Activated naive CD8-positive, alpha-beta T cell treated with anti-CD3 and anti-CD28 coated beads, Interleukin-2, amount 50 U/mL, for 24 hours (primary cell): ENCODE measurements at regions not wholly inside any gene's neighbourhood (a gene's known extent, or its start where the extent isn't known, plus 50 kb on each side); places are given as distances from the start of the nearest gene placed in this dataset.

Experiments used
- ATAC-seq: fragments of 150-1000 bp; cut with Tn5 transposase; one replicate; pipeline ENCODE4 v1.10.0; 2021
- DNase-seq: peaks from one replicate; pipeline ENCODE4 v3.0.0; 2021
- H3K27ac Mint-ChIP-seq: one replicate; pipeline ENCODE4 v1.8.0; 2021; ENCODE audit warnings: mild to moderate bottlenecking, mixed read lengths
- H3K27me3 Mint-ChIP-seq: one replicate; pipeline ENCODE4 v1.8.0; 2021; ENCODE audit warnings: mixed read lengths
- H3K36me3 Mint-ChIP-seq: one replicate; pipeline ENCODE4 v1.8.0; 2021; ENCODE audit warnings: low read depth, mixed read lengths
- H3K4me1 Mint-ChIP-seq: one replicate; pipeline ENCODE4 v1.8.0; 2021; ENCODE audit warnings: mixed read lengths
- H3K4me3 Mint-ChIP-seq: one replicate; pipeline ENCODE4 v1.8.0; 2021; ENCODE audit warnings: mild to moderate bottlenecking, moderate library complexity, mixed read lengths
- H3K9me3 Mint-ChIP-seq: one replicate; pipeline ENCODE4 v1.8.0; 2021; ENCODE audit warnings: mixed read lengths

DNA sequence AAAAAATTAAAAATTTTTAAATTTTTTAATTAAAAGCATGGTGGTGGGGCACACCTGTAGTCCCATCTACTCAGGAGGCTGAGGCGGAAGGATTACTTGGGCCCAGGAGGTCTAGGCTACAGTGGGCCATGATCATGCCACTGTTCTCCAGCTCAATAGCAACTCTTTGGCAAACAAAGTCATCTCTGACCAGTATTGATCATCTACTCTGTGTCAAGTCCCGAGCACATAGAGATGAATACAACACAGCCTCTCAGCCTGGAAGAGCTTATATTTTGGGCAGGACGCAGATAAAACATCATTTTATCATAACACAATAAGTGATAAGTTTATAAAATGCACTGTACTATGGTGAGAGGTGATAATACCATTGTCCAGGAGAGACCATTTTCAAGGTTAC, 281.6 kb upstream of the GADL1 start:
- Mint-ChIP-seq H3K4me1 (peaks cover 9% of the 10 kb centered on the region), H3K4me3 (no peak overlapping the region), H3K36me3 (no peaks in the 10 kb centered on the region), H3K27me3 (no peaks in the 10 kb centered on the region), H3K27ac (no peak overlapping the region), H3K9me3 (no peaks in the 10 kb centered on the region)
- DNase-seq = no peak
- no peak for ATAC-seq

DNA sequence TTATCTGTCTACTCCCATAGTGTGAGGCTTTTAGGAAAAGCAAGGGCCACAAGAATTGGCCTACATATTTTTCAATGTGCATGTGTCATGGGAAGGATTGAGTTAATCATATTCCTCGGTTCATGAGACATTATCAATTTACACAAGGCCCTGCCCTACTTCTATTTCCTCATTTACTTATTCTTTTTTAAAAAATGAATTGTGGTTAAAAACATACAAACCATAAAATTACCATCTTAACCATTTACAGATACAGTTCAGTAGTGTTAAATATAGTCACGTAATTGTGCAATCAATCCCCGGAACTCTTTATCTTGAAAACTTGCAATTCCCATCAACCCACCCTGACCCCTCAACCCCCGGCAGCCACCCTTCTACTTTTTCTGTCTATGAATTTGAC, 284.0 kb upstream of the GADL1 start:
- no peaks in the 10 kb centered on the region for H3K27me3 Mint-ChIP-seq
- ATAC-seq = no peak
- no peaks in the 10 kb centered on the region for H3K36me3 Mint-ChIP-seq
- H3K27ac Mint-ChIP-seq = no peak overlapping the region
- H3K9me3 Mint-ChIP-seq = no peaks in the 10 kb centered on the region
- no peak overlapping the region for H3K4me3 Mint-ChIP-seq
- H3K4me1 Mint-ChIP-seq = peaks cover 6% of the 10 kb centered on the region
- DNase-seq = no peak

DNA sequence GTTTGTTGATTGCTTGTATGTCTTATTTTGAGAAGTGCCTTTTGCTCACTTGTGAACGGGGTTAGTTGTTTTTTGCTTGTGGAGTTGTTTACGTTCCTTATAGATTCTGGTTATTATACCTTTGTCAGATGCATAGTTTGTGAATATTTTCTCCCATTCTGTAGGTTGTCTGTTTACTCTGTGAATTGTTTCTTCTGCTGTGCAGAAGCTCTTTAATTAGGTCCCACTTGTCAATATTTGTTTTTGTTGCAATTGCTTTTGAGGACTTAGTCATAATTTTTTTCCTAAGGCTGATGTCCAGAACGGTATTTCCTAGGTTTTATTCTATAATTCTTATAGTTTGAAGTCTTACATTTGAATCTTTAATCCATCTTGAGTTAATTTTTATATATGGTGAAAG, 285.3 kb upstream of the GADL1 start:
- Mint-ChIP-seq H3K36me3 (no peaks in the 10 kb centered on the region), H3K4me3 (no peak overlapping the region), H3K4me1 (peaks cover 5% of the 10 kb centered on the region), H3K9me3 (no peaks in the 10 kb centered on the region), H3K27ac (no peak overlapping the region), H3K27me3 (no peaks in the 10 kb centered on the region)
- no peak for ATAC-seq
- DNase-seq = no peak

DNA sequence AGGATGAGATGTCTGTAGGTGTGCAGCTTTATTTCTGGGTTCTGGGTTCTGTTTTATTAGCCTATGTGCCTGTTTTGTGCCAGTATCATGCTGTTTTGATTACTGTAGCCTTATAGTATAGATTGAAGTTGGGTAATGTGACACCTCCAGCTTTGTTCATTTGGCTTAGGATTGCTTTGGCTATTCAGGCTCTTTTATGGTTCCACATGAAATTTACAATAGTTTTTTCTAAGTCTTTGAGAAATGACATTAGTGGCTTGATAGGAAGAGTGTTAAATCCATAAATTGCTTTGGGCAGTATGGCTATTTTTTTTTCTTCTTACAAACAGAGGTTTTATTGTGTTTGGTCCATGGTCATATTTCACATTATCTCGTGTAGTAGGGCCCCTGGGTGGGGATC, 285.8 kb upstream of the GADL1 start:
- Mint-ChIP-seq H3K27ac (no peak overlapping the region), H3K36me3 (no peaks in the 10 kb centered on the region), H3K27me3 (no peaks in the 10 kb centered on the region), H3K9me3 (no peaks in the 10 kb centered on the region), H3K4me3 (no peak overlapping the region), H3K4me1 (peaks cover 5% of the 10 kb centered on the region)
- DNase-seq (no peak), ATAC-seq (no peak)

DNA sequence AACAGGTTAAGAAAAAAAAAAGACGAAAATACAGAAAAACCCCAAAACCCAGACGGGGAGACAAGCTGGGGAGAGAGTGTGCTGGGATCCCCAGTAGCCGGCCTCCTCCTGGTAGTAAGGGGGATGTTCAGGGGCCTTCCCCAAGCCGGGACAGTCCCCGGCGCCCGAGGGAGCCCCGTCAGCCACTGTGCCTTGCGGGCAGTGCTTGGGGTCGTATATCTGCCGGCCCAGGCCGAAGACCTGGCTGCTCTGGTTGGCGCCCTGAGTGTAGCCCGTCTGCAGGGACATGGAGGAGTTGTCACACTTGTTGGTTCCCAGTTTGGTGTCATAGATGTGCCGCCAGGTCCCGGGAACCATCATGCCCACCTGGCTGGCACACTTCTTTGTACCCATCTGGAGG, 287.2 kb upstream of the GADL1 start:
- H3K27me3 Mint-ChIP-seq = no peaks in the 10 kb centered on the region
- no peaks in the 10 kb centered on the region for H3K36me3 Mint-ChIP-seq
- ATAC-seq (no peak), DNase-seq (no peak)
- H3K27ac Mint-ChIP-seq = no peak overlapping the region
- no peak overlapping the region for H3K4me3 Mint-ChIP-seq
- H3K4me1 Mint-ChIP-seq = peaks cover 6% of the 10 kb centered on the region
- H3K9me3 Mint-ChIP-seq = no peaks in the 10 kb centered on the region

- no peak for ATAC-seq
Observed at GRCh38 chr3:31182661-31183060, 288.2 kb upstream of the GADL1 start.

GRCh38 chr3:31184261-31185061, 290.0 kb upstream of the GADL1 start:
- no peaks in the 10 kb centered on the region for H3K27me3 Mint-ChIP-seq
- H3K9me3 Mint-ChIP-seq = no peaks in the 10 kb centered on the region
- no peak overlapping the region for H3K27ac Mint-ChIP-seq
- ATAC-seq = no peak
- H3K4me3 Mint-ChIP-seq = no peak overlapping the region
- H3K4me1 Mint-ChIP-seq = peaks cover 2% of the 10 kb centered on the region
- H3K36me3 Mint-ChIP-seq = no peaks in the 10 kb centered on the region
- no peak for DNase-seq

More at GRCh38 chr3:31182661-31183060, 288.2 kb upstream of the GADL1 start:
- no peaks in the 10 kb centered on the region for H3K9me3 Mint-ChIP-seq
- no peak overlapping the region for H3K4me3 Mint-ChIP-seq
- no peak for DNase-seq
- no peaks in the 10 kb centered on the region for H3K27me3 Mint-ChIP-seq
- H3K36me3 Mint-ChIP-seq = no peaks in the 10 kb centered on the region
- H3K4me1 Mint-ChIP-seq = peaks cover 6% of the 10 kb centered on the region
- no peak overlapping the region for H3K27ac Mint-ChIP-seq

GRCh38 chr3:31185062-31185357, 290.5 kb upstream of the GADL1 start:
- Mint-ChIP-seq H3K27me3 (no peaks in the 10 kb centered on the region), H3K36me3 (no peaks in the 10 kb centered on the region), H3K9me3 (no peaks in the 10 kb centered on the region), H3K4me3 (no peak overlapping the region), H3K27ac (no peak overlapping the region), H3K4me1 (peaks cover 2% of the 10 kb centered on the region)
- ATAC-seq (no peak), DNase-seq (no peak)

GRCh38 chr3:31186041-31186440, 291.6 kb upstream of the GADL1 start:
- no peak for ATAC-seq
- no peak overlapping the region for H3K4me3 Mint-ChIP-seq
- peaks cover 2% of the 10 kb centered on the region for H3K4me1 Mint-ChIP-seq
- DNase-seq = no peak
- no peaks in the 10 kb centered on the region for H3K9me3 Mint-ChIP-seq
- no peak overlapping the region for H3K27ac Mint-ChIP-seq
- no peaks in the 10 kb centered on the region for H3K27me3 Mint-ChIP-seq
- H3K36me3 Mint-ChIP-seq = no peaks in the 10 kb centered on the region

- H3K27ac Mint-ChIP-seq = no peak overlapping the region
- H3K27me3 Mint-ChIP-seq = no peaks in the 10 kb centered on the region
- no peaks in the 10 kb centered on the region for H3K36me3 Mint-ChIP-seq
- H3K4me3 Mint-ChIP-seq = no peak overlapping the region
- no peak for DNase-seq
- no peaks in the 10 kb centered on the region for H3K9me3 Mint-ChIP-seq
- H3K4me1 Mint-ChIP-seq = peaks cover 2% of the 10 kb centered on the region
- no peak for ATAC-seq
Observed at GRCh38 chr3:31187380-31187779, 292.9 kb upstream of the GADL1 start.

DNA sequence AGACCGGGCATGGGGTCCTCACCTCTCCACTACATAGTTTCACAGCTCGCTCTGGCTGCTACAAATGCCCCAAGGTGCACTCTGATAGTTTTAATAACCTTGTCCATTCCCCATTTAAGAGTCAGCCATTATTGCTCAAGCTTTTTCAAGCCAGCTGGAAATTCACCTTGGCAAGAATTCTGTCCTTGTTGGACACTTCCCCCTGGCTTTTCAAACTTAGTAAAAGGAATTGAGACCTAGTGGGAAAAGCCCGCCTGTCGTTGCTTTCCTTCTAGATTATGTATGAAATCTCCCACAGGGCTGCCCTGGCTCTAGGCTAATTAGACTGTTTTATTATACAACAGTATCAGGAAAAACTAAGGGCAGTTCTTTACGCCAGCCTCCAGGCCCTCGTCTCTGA, 293.7 kb upstream of the GADL1 start:
- Mint-ChIP-seq H3K4me1 (peaks cover 2% of the 10 kb centered on the region), H3K4me3 (no peak overlapping the region), H3K27me3 (no peaks in the 10 kb centered on the region), H3K9me3 (no peaks in the 10 kb centered on the region), H3K36me3 (no peaks in the 10 kb centered on the region), H3K27ac (no peak overlapping the region)
- DNase-seq (no peak), ATAC-seq (no peak)

- peaks cover 9% of the 10 kb centered on the region for H3K4me1 Mint-ChIP-seq
- DNase-seq = no peak
- H3K27ac Mint-ChIP-seq = no peak overlapping the region
- no peaks in the 10 kb centered on the region for H3K36me3 Mint-ChIP-seq
- H3K27me3 Mint-ChIP-seq = no peaks in the 10 kb centered on the region
- no peaks in the 10 kb centered on the region for H3K9me3 Mint-ChIP-seq
- ATAC-seq = no peak
- no peak overlapping the region for H3K4me3 Mint-ChIP-seq
Observed at GRCh38 chr3:31189330-31189729, 294.9 kb upstream of the GADL1 start.

DNA sequence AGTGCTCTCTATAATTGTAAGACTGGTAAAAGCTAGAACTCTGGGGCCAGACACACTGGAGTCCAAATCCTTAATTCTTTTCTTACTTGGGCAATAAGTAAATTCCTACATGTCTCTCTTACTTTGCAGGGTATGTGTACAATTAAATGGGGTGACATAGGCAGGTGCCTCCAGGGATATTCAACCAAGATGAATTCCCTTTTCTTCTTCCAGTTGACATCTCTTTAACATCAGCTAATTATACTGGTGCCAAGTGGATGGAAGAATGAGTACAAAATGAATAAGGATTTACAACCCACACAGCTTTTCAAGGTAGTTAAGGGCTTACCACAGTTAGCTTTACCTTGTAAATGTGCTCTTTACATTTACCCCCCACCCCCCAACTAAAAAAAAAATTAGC, 295.5 kb upstream of the GADL1 start:
- ATAC-seq = no peak
- Mint-ChIP-seq H3K9me3 (no peaks in the 10 kb centered on the region), H3K27me3 (no peaks in the 10 kb centered on the region), H3K27ac (no peak overlapping the region), H3K36me3 (no peaks in the 10 kb centered on the region), H3K4me3 (no peak overlapping the region), H3K4me1 (peaks cover 11% of the 10 kb centered on the region)
- DNase-seq = no peak

DNA sequence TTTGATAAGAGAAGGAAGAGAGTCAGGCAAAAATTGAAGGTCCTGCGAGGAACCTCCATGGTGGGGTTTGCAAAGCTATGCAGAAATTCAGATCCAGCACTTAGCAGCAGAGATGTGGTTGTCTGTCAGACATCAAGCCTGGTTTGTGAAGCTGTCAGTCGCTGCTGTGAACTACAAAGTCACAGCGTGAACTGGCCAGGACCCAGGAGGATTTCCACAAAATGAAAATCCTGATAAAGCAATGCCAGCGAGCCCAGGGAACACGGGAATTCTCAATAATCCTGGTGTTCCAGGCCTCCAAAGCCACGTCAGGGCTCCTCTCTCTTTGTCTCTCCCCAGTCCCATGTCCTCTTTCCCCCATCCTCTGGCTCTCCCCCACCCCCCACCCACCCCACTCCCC, 296.9 kb upstream of the GADL1 start:
- no peak overlapping the region for H3K27ac Mint-ChIP-seq
- H3K4me3 Mint-ChIP-seq = no peak overlapping the region
- no peaks in the 10 kb centered on the region for H3K36me3 Mint-ChIP-seq

GRCh38 chr3:31193429-31193828, 299.0 kb upstream of the GADL1 start:
- H3K36me3 Mint-ChIP-seq = no peaks in the 10 kb centered on the region
- ATAC-seq = no peak
- no peak overlapping the region for H3K27ac Mint-ChIP-seq
- no peaks in the 10 kb centered on the region for H3K9me3 Mint-ChIP-seq
- H3K27me3 Mint-ChIP-seq = no peaks in the 10 kb centered on the region
- H3K4me3 Mint-ChIP-seq = no peak overlapping the region
- no peak for DNase-seq
- peaks cover 9% of the 10 kb centered on the region for H3K4me1 Mint-ChIP-seq

More for the DNA sequence above, 296.9 kb upstream of the GADL1 start:
- Mint-ChIP-seq H3K9me3 (no peaks in the 10 kb centered on the region), H3K27me3 (no peaks in the 10 kb centered on the region), H3K4me1 (peaks cover 9% of the 10 kb centered on the region)
- DNase-seq (no peak), ATAC-seq (no peak)

GRCh38 chr3:31193871-31194270, 299.4 kb upstream of the GADL1 start:
- Mint-ChIP-seq H3K27me3 (no peaks in the 10 kb centered on the region), H3K36me3 (no peaks in the 10 kb centered on the region), H3K27ac (no peak overlapping the region), H3K9me3 (no peaks in the 10 kb centered on the region), H3K4me1 (peaks cover 9% of the 10 kb centered on the region), H3K4me3 (no peak overlapping the region)
- no peak for ATAC-seq
- DNase-seq = no peak
